B cell (primary cell): ENCODE measurements at regions not wholly inside any gene's neighbourhood (a gene's known extent, or its start where the extent isn't known, plus 50 kb on each side); places are given as distances from the start of the nearest gene placed in this dataset.

Experiments
- ATAC-seq: fragments of 200-7000 bp; cut with Tn5 transposase; one replicate; pipeline ENCODE4 v1.10.0; 2021; ENCODE audit warnings: low read depth, mild to moderate bottlenecking, moderate number of reproducible peaks, moderate library complexity
- CTCF ChIA-PET: fragments of 350-600 bp; sonication (Branson Sonifier 250); formaldehyde crosslinking; loops from one replicate; lab custom pipeline; 2021; ENCODE audit warnings: antibody characterized with exemption, inconsistent platforms; lab: Charles Lee
- POLR2A ChIA-PET: fragments of 350-600 bp; sonication (Branson Sonifier 250); formaldehyde crosslinking; loops from one replicate; lab custom pipeline; 2021; ENCODE audit warnings: antibody characterized with exemption; lab: Charles Lee
- DNase-seq: peaks from one replicate; pipeline ENCODE4 v3.0.0; 2013
- H2AFZ ChIP-seq: 2 replicates; pipeline ENCODE4 v1.6.1; 2012; ENCODE audit warnings: mild to moderate bottlenecking, low read depth, low read length; ENCODE audit not compliant: insufficient read depth, poor library complexity, severe bottlenecking
- H3K27ac ChIP-seq, 2 donors: 1 replicate in 1 of 2; 2 replicates in 1 of 2; pipeline ENCODE4 v1.5.1; 2012 to 2013; ENCODE audit warnings: low read length in 2 of 2, mild to moderate bottlenecking in 2 of 2, moderate library complexity in 1 of 2
- H3K27me3 ChIP-seq, 4 experiments: fragments of 200-600 bp in 1 of 4; sonication (generic) in 1 of 4; replicated peaks in 1 of 4; 1 replicate in 2 of 4; 2 replicates in 2 of 4; pipeline versions ENCODE4 v1.6.1 to v1.7.0; 2013 to 2016; ENCODE audit warnings: low read length in 3 of 4, mild to moderate bottlenecking in 2 of 4, mixed read lengths in 1 of 4, moderate library complexity in 1 of 4; ENCODE audit not compliant: insufficient read depth in 4 of 4, control insufficient read depth in 3 of 4; ENCODE audit errors: control extremely low read depth in 1 of 4
- H3K36me3 ChIP-seq, 2 experiments: replicated peaks in 1 of 2; 1 replicate in 1 of 2; 2 replicates in 1 of 2; pipeline versions ENCODE4 v1.6.1 to v1.7.1; 2013; ENCODE audit warnings: low read length in 1 of 2; ENCODE audit not compliant: insufficient read depth in 2 of 2, control insufficient read depth in 1 of 2; ENCODE audit errors: control extremely low read depth in 1 of 2, extremely low read depth in 1 of 2
- H3K4me1 ChIP-seq, 2 donors: fragments of 200-600 bp in 1 of 2; sonication (generic) in 1 of 2; 1 replicate in 1 of 2; 2 replicates in 1 of 2; pipeline versions ENCODE4 v1.5.1 to v1.6.1; 2013 to 2017; ENCODE audit warnings: low read length in 2 of 2; ENCODE audit not compliant: control insufficient read depth in 2 of 2, insufficient read depth in 2 of 2
- H3K4me2 ChIP-seq: replicated peaks from 2 replicates; pipeline ENCODE3; 2012; ENCODE audit warnings: mild to moderate bottlenecking, low read depth, low read length; ENCODE audit not compliant: poor library complexity, severe bottlenecking
- H3K4me3 ChIP-seq, 5 experiments: fragments of 200-600 bp in 1 of 5; sonication (generic) in 1 of 5; 1 replicate in 3 of 5; 2 replicates in 2 of 5; pipeline versions ENCODE4 v1.5.1 to v1.7.0; 2011 to 2016; ENCODE audit warnings: low read length in 4 of 5, mild to moderate bottlenecking in 4 of 5, low read depth in 2 of 5, control low read depth in 1 of 5, moderate library complexity in 1 of 5; ENCODE audit not compliant: insufficient read depth in 1 of 5; ENCODE audit errors: control extremely low read depth in 1 of 5, extremely low read depth in 1 of 5
- H3K79me2 ChIP-seq: fragments of 200-600 bp; sonication (generic); one replicate; pipeline ENCODE4 v1.6.0; 2016; ENCODE audit warnings: low read length; ENCODE audit not compliant: control insufficient read depth, insufficient read depth
- H3K9ac ChIP-seq: fragments of 200-600 bp; sonication (generic); 2 replicates; pipeline ENCODE4 v1.6.1; 2017; ENCODE audit warnings: mild to moderate bottlenecking, low read length, moderate library complexity
- H3K9me3 ChIP-seq, 3 donors: one replicate each; pipeline versions ENCODE4 v1.6.1 to v1.7.1; 2013; ENCODE audit warnings: low read length in 2 of 3; ENCODE audit not compliant: control insufficient read depth in 2 of 3, insufficient read depth in 1 of 3; ENCODE audit errors: control extremely low read depth in 1 of 3
- H4K20me1 ChIP-seq: 2 replicates; pipeline ENCODE4 v1.6.0; 2012; ENCODE audit warnings: mild to moderate bottlenecking, low read length; ENCODE audit not compliant: insufficient read depth, control insufficient read depth, poor library complexity, severe bottlenecking
- H3K27ac Mint-ChIP-seq: one replicate; pipeline ENCODE4 v1.8.0; 2021; ENCODE audit warnings: mixed read lengths
- H3K27me3 Mint-ChIP-seq: one replicate; pipeline ENCODE4 v1.8.0; 2021; ENCODE audit warnings: mixed read lengths
- H3K4me1 Mint-ChIP-seq: one replicate; pipeline ENCODE4 v1.8.0; 2021; ENCODE audit warnings: mixed read lengths
- H3K4me3 Mint-ChIP-seq: one replicate; pipeline ENCODE4 v1.8.0; 2021; ENCODE audit warnings: mixed read lengths
- H3K9me3 Mint-ChIP-seq: one replicate; pipeline ENCODE4 v1.8.0; 2022; ENCODE audit warnings: mixed read lengths; ENCODE audit not compliant: insufficient read depth
- CTCF ChIP-seq: fragments of 200-600 bp; IDR thresholded peaks from one replicate; pipeline ENCODE4 v1.8.0; 2022; ENCODE audit warnings: antibody characterized with exemption, mild to moderate bottlenecking
- EZH2 ChIP-seq: IDR thresholded peaks from 2 replicates; pipeline ENCODE4 v1.6.1; 2012; ENCODE audit warnings: borderline replicate concordance, low read depth, mild to moderate bottlenecking, moderate library complexity, low read length; ENCODE audit not compliant: insufficient read depth, poor library complexity, severe bottlenecking
- WGBS: methylation state at CpG from one replicate; pipeline ENCODE4 v1.1.5; 2013; ENCODE audit warnings: missing lambda C conversion rate; ENCODE audit not compliant: insufficient coverage; 5-methylcytosine and 5-hydroxymethylcytosine counted together
- intact Hi-C: fragments of 100-400 bp; cut with micrococcal nuclease; formaldehyde crosslinking; loops from one replicate; pipeline ENCODE4 v1.10.0; 2022

- Histone ChIP-seq H3K4me1 (no peaks in the 10 kb centered on the region), H3K4me3 (no peak overlapping the region), H2AFZ (no peak overlapping the region), H3K9me3 (no peaks in the 10 kb centered on the region), H3K4me2 (no peak overlapping the region), H3K27ac (no peak overlapping the region), H3K9ac (no peak overlapping the region), H3K27me3 (no peaks in the 10 kb centered on the region), H3K36me3 (no peaks in the 10 kb centered on the region), H3K79me2 (no peaks in the 10 kb centered on the region), H4K20me1 (no peaks in the 10 kb centered on the region)
- CTCF ChIA-PET, result no interaction called here
- Mint-ChIP-seq H3K4me3 (no peak overlapping the region), H3K4me1 (no peaks in the 10 kb centered on the region), H3K27me3 (peaks cover 11% of the 10 kb centered on the region), H3K27ac (no peak overlapping the region), H3K9me3 (no peaks in the 10 kb centered on the region)
- POLR2A ChIA-PET, result no interaction called here
- no peak for ATAC-seq
- no CpG with 5 or more reads among the region's 4 CpGs for WGBS
- DNase-seq, result no peak
- intact Hi-C loops, result no loop called here
- TF ChIP-seq CTCF (no peak), EZH2 (no peak)
These were observed 535.4 kb upstream of the C16orf82 start for GRCh38 chr16:26531290-26531730.

GRCh38 chr16:26532456-26532855 is 534.3 kb upstream of the C16orf82 start:
- H4K20me1 ChIP-seq, result no peaks in the 10 kb centered on the region
- no peaks in the 10 kb centered on the region for H3K79me2 ChIP-seq
- CTCF ChIA-PET, result no interaction called here
- DNase-seq (no peak), ATAC-seq (no peak)
- H3K4me2 ChIP-seq, result no peak overlapping the region
- no peak overlapping the region for H2AFZ ChIP-seq
- H3K4me1 ChIP-seq, result no peaks in the 10 kb centered on the region
- WGBS, result no CpG with 5 or more reads among the region's 1 CpG
- no peak overlapping the region for H3K27ac ChIP-seq
- Mint-ChIP-seq H3K27me3 (peaks cover 8% of the 10 kb centered on the region), H3K4me1 (no peaks in the 10 kb centered on the region), H3K4me3 (no peak overlapping the region), H3K9me3 (no peaks in the 10 kb centered on the region), H3K27ac (no peak overlapping the region)
- no peaks in the 10 kb centered on the region for H3K9me3 ChIP-seq
- TF ChIP-seq EZH2 (no peak), CTCF (no peak)
- no peaks in the 10 kb centered on the region for H3K36me3 ChIP-seq
- no peak overlapping the region for H3K9ac ChIP-seq
- no peaks in the 10 kb centered on the region for H3K27me3 ChIP-seq
- intact Hi-C loops, result no loop called here
- H3K4me3 ChIP-seq, result no peak overlapping the region
- POLR2A ChIA-PET, result no interaction called here
